Calu3 (cell line): ENCODE measurements at regions not wholly inside any gene's neighbourhood (a gene's known extent, or its start where the extent isn't known, plus 50 kb on each side); places are given as distances from the start of the nearest gene placed in this dataset.

Source experiments
- BruUV-seq: library from RNA; stranded (reverse); fragments of 400-500 nt; replicated peaks from 2 replicates; lab custom pipeline; 2021; lab: Mats Ljungman, UMichigan
- CTCF ChIA-PET: fragments of 300-600 bp; sonication (Branson Sonifier 250); formaldehyde crosslinking; loops from one replicate; lab custom pipeline; 2022; ENCODE audit warnings: antibody characterized with exemption; lab: Charles Lee
- DNase-seq: peaks from one replicate; pipeline ENCODE4 v3.0.0; 2022
- H3K27ac Mint-ChIP-seq: one replicate; pipeline ENCODE4 v1.8.0; 2022; ENCODE audit warnings: mixed read lengths; ENCODE audit not compliant: unreplicated experiment
- H3K27me3 Mint-ChIP-seq: one replicate; pipeline ENCODE4 v1.8.0; 2022; ENCODE audit warnings: mixed read lengths; ENCODE audit not compliant: unreplicated experiment
- H3K36me3 Mint-ChIP-seq: one replicate; pipeline ENCODE4 v1.8.0; 2022; ENCODE audit warnings: mild to moderate bottlenecking, moderate library complexity, mixed read lengths; ENCODE audit not compliant: insufficient read depth, unreplicated experiment
- H3K4me1 Mint-ChIP-seq: one replicate; pipeline ENCODE4 v1.8.0; 2022; ENCODE audit warnings: mild to moderate bottlenecking, low read depth, mixed read lengths; ENCODE audit not compliant: unreplicated experiment
- H3K4me3 Mint-ChIP-seq: one replicate; pipeline ENCODE4 v1.8.0; 2022; ENCODE audit warnings: mild to moderate bottlenecking, low read depth, moderate library complexity, mixed read lengths; ENCODE audit not compliant: unreplicated experiment
- H3K9me3 Mint-ChIP-seq: one replicate; pipeline ENCODE4 v1.8.0; 2022; ENCODE audit warnings: low read depth, mixed read lengths; ENCODE audit not compliant: unreplicated experiment
- CTCF ChIP-seq: fragments of 200-600 bp; IDR thresholded peaks from one replicate; pipeline ENCODE4 v1.8.0; 2022; ENCODE audit warnings: antibody characterized with exemption; ENCODE audit not compliant: unreplicated experiment
- intact Hi-C: fragments of 100-400 bp; cut with micrococcal nuclease; formaldehyde crosslinking; loops from one replicate; pipeline ENCODE4 v1.10.0; 2022; ENCODE audit not compliant: unreplicated experiment

- TF ChIP-seq CTCF = no peak
- H3K4me3 Mint-ChIP-seq = no peak overlapping the region
- H3K27ac Mint-ChIP-seq = no peak overlapping the region
- CTCF ChIA-PET = no interaction called here
- no peaks in the 10 kb centered on the region for H3K27me3 Mint-ChIP-seq
- no peaks in the 10 kb centered on the region for H3K9me3 Mint-ChIP-seq
- BruUV-seq = no TSS peak
- no peak for DNase-seq
- intact Hi-C loops = loop anchor here (5.0 to 10.0 kb wide), 2 partner anchors 157 to 635 kb away; no protein-coding TSS in a partner anchor
- H3K4me1 Mint-ChIP-seq = peaks cover 32% of the 10 kb centered on the region
- H3K36me3 Mint-ChIP-seq = no peaks in the 10 kb centered on the region
Measured at GRCh38 chr2:180759631-180760030, 220.8 kb upstream of the UBE2E3 start.

GRCh38 chr2:180753809-180754761 lies 226.3 kb upstream of the UBE2E3 start:
- peak; percentile 32 for DNase-seq
- CTCF ChIA-PET = interaction anchor here (0.6 kb wide), 1 partner anchor 579 kb away, joined by 3 read pairs; no protein-coding TSS in a partner anchor
- Mint-ChIP-seq H3K4me1 (no peaks in the 10 kb centered on the region), H3K4me3 (no peak overlapping the region), H3K27ac (no peak overlapping the region), H3K27me3 (no peaks in the 10 kb centered on the region), H3K36me3 (no peaks in the 10 kb centered on the region), H3K9me3 (no peaks in the 10 kb centered on the region)
- BruUV-seq = no TSS peak
- no peak for TF ChIP-seq CTCF
- intact Hi-C loops = loop anchor here (10.0 kb wide), 1 partner anchor 629 kb away; no protein-coding TSS in a partner anchor

- no peak for TF ChIP-seq CTCF
- no peaks in the 10 kb centered on the region for H3K36me3 Mint-ChIP-seq
- H3K27ac Mint-ChIP-seq = no peak overlapping the region
- H3K4me3 Mint-ChIP-seq = no peak overlapping the region
- no peaks in the 10 kb centered on the region for H3K27me3 Mint-ChIP-seq
- no TSS peak for BruUV-seq
- H3K9me3 Mint-ChIP-seq = no peaks in the 10 kb centered on the region
- H3K4me1 Mint-ChIP-seq = peaks cover 16% of the 10 kb centered on the region
- DNase-seq = no peak
- intact Hi-C loops = loop anchor here (10.0 kb wide), 1 partner anchor 627 kb away; no protein-coding TSS in a partner anchor
- CTCF ChIA-PET = no interaction called here
Measured at GRCh38 chr2:180751306-180751920, 229.0 kb upstream of the UBE2E3 start.

- peak; percentile 5 for DNase-seq
- intact Hi-C loops = loop anchor here (10.0 kb wide), 1 partner anchor 237 kb away; the partner anchor contains the start of gene UBE2E3
- Mint-ChIP-seq H3K4me3 (no peak overlapping the region), H3K4me1 (peaks cover 21% of the 10 kb centered on the region), H3K27ac (peak overlapping the region; percentile 27), H3K36me3 (no peaks in the 10 kb centered on the region), H3K9me3 (no peaks in the 10 kb centered on the region), H3K27me3 (no peaks in the 10 kb centered on the region)
- BruUV-seq = no TSS peak
- no peak for TF ChIP-seq CTCF
- CTCF ChIA-PET = no interaction called here
Measured at GRCh38 chr2:180747728-180748127, 232.7 kb upstream of the UBE2E3 start.
